AG04449 (cell line): ENCODE measurements at regions not wholly inside any gene's neighbourhood (a gene's known extent, or its start where the extent isn't known, plus 50 kb on each side); places are given as distances from the start of the nearest gene placed in this dataset.

Source experiments
- CTCF ChIA-PET: fragments of 350-600 bp; formaldehyde crosslinking; extraction: SDS; loops from one replicate; lab custom pipeline; 2021; ENCODE audit warnings: antibody characterized with exemption; lab: Yijun Ruan, JAX
- POLR2A ChIA-PET: fragments of 400-600, 350-600 bp; formaldehyde crosslinking; extraction: SDS; loops from one replicate; lab custom pipeline; 2020; ENCODE audit warnings: antibody characterized with exemption, inconsistent platforms; lab: Yijun Ruan, JAX
- DNase-seq: peaks from one replicate; pipeline ENCODE4 v3.0.0-alpha.2; 2010; ENCODE audit warnings: low read depth, low spot score
- H3K4me3 ChIP-seq: 2 replicates; pipeline ENCODE4 v1.5.1; 2011; ENCODE audit warnings: low read depth, mild to moderate bottlenecking, control low read depth, low read length
- CTCF ChIP-seq: IDR thresholded peaks from one replicate; pipeline ENCODE4 v1.5.1; 2011; ENCODE audit warnings: mild to moderate bottlenecking, moderate library complexity, low read length, control low read depth, inconsistent platforms; ENCODE audit not compliant: insufficient read depth; ENCODE audit errors: missing control alignments

- no peak for TF ChIP-seq CTCF
- POLR2A ChIA-PET: no interaction called here
- DNase-seq: no peak
- H3K4me3 ChIP-seq: no peak overlapping the region
- CTCF ChIA-PET: interaction anchor here (0.9 kb wide), 1 partner anchor 10 kb away, joined by 3 read pairs; no protein-coding TSS in a partner anchor
Measured at GRCh38 chr5:14953075-14953607, 81.6 kb upstream of the ANKH start.

GRCh38 chr5:14948383-14948782 is 76.8 kb upstream of the ANKH start:
- no peak overlapping the region for H3K4me3 ChIP-seq
- CTCF ChIA-PET: interaction anchor here (1.2 to 1.7 kb wide), 2 partner anchors 14 to 54 kb away, joined by 3 to 4 read pairs; no protein-coding TSS in a partner anchor
- POLR2A ChIA-PET: no interaction called here
- no peak for TF ChIP-seq CTCF
- DNase-seq: no peak

GRCh38 chr5:14946815-14947620 is 75.4 kb upstream of the ANKH start:
- POLR2A ChIA-PET: no interaction called here
- TF ChIP-seq CTCF: peak; percentile 21
- no peak for DNase-seq
- H3K4me3 ChIP-seq: no peak overlapping the region
- CTCF ChIA-PET: interaction anchor here (1.2 kb wide), 1 partner anchor 220 kb away, joined by 4 read pairs; no protein-coding TSS in a partner anchor

DNA sequence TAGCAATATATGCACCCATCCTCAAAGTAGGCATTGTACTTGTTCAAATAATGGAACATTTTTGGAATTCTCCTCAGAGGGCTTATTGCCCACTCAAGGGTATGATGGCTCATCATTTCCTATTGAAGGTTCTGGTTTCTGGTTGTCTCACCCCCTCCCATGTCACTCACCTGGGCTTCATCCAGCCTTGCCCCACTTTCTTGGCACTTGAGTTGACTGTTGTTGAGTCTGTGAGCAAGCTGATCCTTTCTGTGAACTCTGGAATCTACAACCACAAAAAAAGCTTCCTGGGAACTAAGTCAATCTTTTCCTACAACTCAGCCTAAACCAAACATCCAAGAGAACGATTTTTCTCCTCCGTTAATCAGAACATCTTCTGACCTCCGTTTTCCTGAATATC is 73.9 kb upstream of the ANKH start:
- ChIA-PET CTCF (no interaction called here), POLR2A (no interaction called here)
- no peak for TF ChIP-seq CTCF
- H3K4me3 ChIP-seq: no peak overlapping the region
- no peak for DNase-seq

- TF ChIP-seq CTCF: no peak
- no peak for DNase-seq
- ChIA-PET CTCF (no interaction called here), POLR2A (no interaction called here)
- no peak overlapping the region for H3K4me3 ChIP-seq
Measured at GRCh38 chr5:14944996-14945395, 73.4 kb upstream of the ANKH start.

DNA sequence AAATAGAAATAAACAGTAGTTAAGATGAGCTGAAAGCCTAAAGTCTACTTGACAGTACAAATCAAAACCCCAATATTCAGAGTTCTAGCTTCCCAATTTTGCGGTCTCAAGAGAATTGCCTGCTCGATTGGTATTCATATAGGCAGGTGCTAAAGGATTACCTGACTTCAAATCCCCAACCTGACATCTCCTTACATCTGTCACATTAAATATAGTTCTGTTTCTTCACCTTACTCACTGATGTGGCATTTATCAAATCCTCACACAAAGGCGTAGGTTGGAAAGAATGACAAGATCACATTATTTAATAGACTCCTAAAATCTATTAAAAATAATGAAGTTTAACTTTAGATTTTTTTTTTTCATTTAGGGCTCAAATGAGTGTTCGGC is 72.8 kb upstream of the ANKH start:
- H3K4me3 ChIP-seq: no peak overlapping the region
- no peak for DNase-seq
- CTCF ChIA-PET: interaction anchor here (1.4 to 2.6 kb wide), 2 partner anchors 59 to 65 kb away, joined by 3 to 11 read pairs; no protein-coding TSS in a partner anchor
- no peak for TF ChIP-seq CTCF
- POLR2A ChIA-PET: no interaction called here
